RWPE1 (cell line): ENCODE measurements at regions not wholly inside any gene's neighbourhood (a gene's known extent, or its start where the extent isn't known, plus 50 kb on each side); places are given as distances from the start of the nearest gene placed in this dataset.
A peak's percentile ranks its signal among the peaks of the same experiment; 100 is the strongest.

Source experiments
- CTCF ChIA-PET: fragments of 350-600 bp; sonication (Branson Sonifier 250); formaldehyde crosslinking; extraction: SDS; loops from one replicate; lab custom pipeline; 2021; lab: Yijun Ruan, JAX
- POLR2A ChIA-PET: fragments of 400-600 bp; formaldehyde crosslinking; extraction: SDS; loops from one replicate; lab custom pipeline; 2020; ENCODE audit warnings: antibody characterized with exemption; ENCODE audit not compliant: low non-redundant PET; lab: Yijun Ruan, JAX
- DNase-seq: peaks from one replicate; pipeline ENCODE4 v3.0.0; 2012; ENCODE audit warnings: low spot score
- H3K27ac ChIP-seq: fragments of 450-650 bp; 2 replicates; pipeline ENCODE4 v1.5.1; 2017
- TF ChIP-seq, protein P1 (sequence below): fragments of 450-650 bp; conservative IDR thresholded peaks from 2 replicates; pipeline ENCODE4 v1.5.1; 2017; ENCODE audit warnings: low read depth, mild to moderate bottlenecking

DNA sequence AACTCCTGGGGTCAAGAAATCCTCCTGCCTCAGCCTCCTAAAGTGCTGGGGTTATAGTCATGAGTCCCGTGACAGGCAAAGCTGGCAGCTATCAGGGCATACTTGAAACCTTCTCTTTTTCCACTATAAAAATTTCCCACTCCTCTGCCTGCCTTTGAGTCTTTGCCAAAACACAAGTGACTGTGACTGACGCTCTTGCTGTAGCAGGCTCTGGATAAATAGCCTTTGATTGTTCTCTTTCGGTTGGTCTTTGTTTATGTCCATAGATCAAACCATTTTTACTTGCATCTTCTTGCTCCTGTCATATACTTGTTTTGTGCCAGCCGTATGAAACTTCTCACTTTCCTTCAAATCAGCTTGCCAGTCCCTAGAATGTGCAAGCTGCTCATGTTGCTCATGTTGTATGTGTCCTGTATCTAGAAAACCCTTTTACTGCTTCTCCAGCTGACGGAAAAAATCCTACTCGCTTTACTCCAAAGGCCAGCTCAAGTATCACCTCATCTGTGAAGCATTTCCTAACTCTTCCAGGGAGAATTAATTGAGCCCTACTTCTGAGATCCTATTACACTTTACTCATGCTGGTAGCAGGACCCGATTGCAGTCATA, 73.1 kb downstream of the RESF1 start:
- ChIA-PET CTCF (interaction anchor here (0.7 kb wide), 1 partner anchor 12 kb away, joined by 3 read pairs; no protein-coding TSS in a partner anchor), POLR2A (no interaction called here)
- TF ChIP-seq, protein P1, sequence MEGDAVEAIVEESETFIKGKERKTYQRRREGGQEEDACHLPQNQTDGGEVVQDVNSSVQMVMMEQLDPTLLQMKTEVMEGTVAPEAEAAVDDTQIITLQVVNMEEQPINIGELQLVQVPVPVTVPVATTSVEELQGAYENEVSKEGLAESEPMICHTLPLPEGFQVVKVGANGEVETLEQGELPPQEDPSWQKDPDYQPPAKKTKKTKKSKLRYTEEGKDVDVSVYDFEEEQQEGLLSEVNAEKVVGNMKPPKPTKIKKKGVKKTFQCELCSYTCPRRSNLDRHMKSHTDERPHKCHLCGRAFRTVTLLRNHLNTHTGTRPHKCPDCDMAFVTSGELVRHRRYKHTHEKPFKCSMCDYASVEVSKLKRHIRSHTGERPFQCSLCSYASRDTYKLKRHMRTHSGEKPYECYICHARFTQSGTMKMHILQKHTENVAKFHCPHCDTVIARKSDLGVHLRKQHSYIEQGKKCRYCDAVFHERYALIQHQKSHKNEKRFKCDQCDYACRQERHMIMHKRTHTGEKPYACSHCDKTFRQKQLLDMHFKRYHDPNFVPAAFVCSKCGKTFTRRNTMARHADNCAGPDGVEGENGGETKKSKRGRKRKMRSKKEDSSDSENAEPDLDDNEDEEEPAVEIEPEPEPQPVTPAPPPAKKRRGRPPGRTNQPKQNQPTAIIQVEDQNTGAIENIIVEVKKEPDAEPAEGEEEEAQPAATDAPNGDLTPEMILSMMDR, result no peak
- no peak for DNase-seq
- no peak overlapping the region for H3K27ac ChIP-seq

DNA sequence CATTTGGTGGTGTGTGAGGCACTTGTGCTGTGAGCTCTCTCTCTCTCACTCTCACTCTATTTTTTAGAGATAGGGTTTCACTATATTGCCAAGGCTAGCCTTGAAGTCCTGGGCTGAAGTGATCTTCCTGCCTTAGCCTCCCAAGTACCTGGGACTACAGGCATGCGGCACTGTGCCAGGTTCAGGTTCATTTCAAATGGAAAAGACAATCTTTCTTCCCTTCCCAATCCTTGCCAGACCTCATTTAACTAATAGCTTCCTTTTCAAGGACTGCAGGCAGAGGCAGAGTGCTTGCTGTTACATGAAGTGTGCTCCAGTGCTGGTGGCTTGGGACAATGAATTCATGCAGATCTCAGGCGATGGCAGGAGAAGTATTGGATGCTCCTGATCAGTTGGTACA, 73.2 kb upstream of the BICD1 start:
- H3K27ac ChIP-seq, result no peak overlapping the region
- CTCF ChIA-PET, result interaction anchor here (0.7 kb wide), 1 partner anchor 13 kb away, joined by 3 read pairs; no protein-coding TSS in a partner anchor
- TF ChIP-seq, protein P1, result no peak
- DNase-seq, result no peak
- POLR2A ChIA-PET, result no interaction called here

DNA sequence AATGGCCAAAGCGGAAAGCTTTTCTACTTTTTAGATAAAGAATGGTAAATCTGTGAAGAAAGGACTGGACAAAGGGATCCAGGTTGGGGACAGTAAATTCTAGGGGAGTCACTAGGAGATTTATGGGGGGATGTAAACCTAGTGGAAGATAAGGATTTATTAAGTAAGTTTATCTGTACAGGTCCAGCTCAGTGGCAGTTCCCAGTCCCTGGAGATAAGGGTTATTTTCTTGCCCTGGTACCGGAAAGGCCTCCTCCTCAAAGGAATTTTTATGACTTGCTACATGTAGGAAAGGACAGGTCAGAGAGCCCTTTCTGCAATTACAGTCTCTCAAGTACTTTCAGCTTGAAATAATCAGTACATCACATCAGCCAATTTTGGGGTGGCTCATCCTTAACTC, 72.6 kb upstream of the BICD1 start:
- DNase-seq, result no peak
- TF ChIP-seq, protein P1, result no peak
- POLR2A ChIA-PET, result no interaction called here
- CTCF ChIA-PET, result interaction anchor here (0.5 kb wide), 1 partner anchor 630 kb away, joined by 3 read pairs; no protein-coding TSS in a partner anchor
- no peak overlapping the region for H3K27ac ChIP-seq

DNA sequence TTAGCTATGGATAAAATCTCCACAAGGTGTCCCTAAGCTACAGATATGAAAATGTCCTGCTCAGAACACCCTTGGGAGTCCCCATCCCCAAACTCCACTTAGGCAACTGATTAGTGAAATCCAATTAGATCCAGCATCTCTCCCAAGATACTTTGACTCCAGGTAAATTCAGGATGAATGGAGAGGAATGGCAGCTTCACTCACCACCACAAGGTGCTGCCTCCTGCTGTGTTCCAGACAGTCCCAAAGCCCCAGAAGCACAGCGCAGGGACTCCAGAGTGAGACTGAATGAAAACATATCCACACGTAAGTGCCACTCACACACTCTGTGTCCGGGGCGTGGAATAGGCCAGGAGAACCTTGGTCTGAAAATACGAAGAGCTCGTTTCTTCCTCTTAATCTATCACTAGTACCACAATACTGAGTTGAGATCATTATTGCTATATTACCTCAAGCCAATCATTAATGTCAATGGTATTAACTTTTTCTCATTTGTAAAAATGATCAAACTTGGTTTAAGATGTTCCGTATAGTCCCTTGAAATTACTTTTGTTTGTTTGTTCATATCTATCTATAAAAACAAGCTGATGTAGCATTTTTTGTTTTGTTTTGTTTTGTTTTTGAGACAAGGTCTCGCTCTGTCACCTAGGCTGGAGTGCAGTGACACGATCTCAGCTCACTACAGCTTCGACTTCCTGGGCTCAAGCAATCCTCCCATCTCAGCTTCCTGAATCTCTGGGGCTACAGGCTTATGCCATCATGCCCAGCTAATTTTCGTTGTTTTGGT, 70.0 kb upstream of the BICD1 start:
- POLR2A ChIA-PET, result no interaction called here
- DNase-seq, result peak; percentile 4
- CTCF ChIA-PET, result interaction anchor here (0.7 kb wide), 1 partner anchor 276 kb away, joined by 3 read pairs; no protein-coding TSS in a partner anchor
- no peak overlapping the region for H3K27ac ChIP-seq
- TF ChIP-seq, protein P1, result no peak

DNA sequence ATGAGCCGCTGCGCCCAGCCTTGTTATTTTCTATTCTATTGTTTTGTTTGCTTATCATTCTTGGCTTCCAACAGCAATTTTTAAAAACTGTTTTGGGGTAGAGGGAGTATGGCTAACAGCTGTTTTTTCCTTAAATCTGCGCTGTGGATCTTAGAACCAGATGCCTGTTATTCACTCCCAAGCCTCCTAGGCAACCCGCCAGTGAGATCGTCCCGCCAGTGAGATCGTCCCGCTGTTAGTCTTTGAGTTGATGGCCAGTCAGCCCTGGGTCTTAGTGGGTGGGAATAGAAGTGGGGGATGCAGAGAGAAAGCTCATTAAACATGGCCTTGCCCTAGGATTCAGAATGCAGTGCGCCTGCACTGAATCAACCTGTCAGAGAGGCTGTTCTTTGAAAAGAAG, 67.3 kb upstream of the BICD1 start:
- ChIA-PET POLR2A (no interaction called here), CTCF (no interaction called here)
- no peak overlapping the region for H3K27ac ChIP-seq
- DNase-seq, result no peak
- TF ChIP-seq, protein P1, result no peak

DNA sequence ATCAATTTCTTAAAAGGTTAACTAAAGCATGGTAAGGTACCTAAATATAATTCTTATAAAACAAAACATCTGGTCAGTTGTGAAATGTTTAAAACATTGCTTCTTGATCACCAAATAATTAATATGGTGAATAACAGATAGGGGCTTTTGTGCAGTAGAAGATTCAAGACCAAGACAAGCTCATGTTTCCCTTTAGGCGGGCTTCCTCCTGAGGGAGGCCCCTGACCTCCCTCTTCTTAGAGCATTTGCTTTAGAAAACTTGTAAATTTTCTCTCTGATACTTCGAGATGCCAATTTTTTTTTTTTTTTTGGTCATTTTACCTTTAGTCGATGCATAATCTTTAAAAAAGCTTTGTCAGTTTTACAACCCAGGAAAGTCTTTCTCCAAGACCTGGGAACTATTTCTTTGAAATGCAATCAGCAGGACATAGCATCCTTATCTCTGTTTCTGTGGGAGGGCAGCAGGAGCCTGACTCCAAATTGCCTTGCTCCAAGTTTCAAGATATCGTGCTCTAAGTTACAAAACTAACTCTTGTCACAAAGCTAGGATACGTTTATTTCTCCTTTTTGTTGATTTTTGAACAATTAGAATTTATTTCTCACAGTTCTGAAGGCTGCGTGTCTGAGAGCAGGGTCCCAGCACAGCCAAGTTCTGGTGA, 66.6 kb upstream of the BICD1 start:
- DNase-seq, result no peak
- no peak overlapping the region for H3K27ac ChIP-seq
- CTCF ChIA-PET, result interaction anchor here (0.6 kb wide), 2 partner anchors 16 to 338 kb away, joined by 4 read pairs; no protein-coding TSS in a partner anchor
- POLR2A ChIA-PET, result no interaction called here
- TF ChIP-seq, protein P1, result no peak
